Osteocyte (in vitro differentiated cells): ENCODE measurements at regions not wholly inside any gene's neighbourhood (a gene's known extent, or its start where the extent isn't known, plus 50 kb on each side); places are given as distances from the start of the nearest gene placed in this dataset.
"Not testable (repeated sequence)": the region's sequence is repeated elsewhere in the genome, so short reads cannot be mapped to it uniquely, and the experiment has no call there.

Source experiments
- DNase-seq: peaks from one replicate; pipeline ENCODE4 v3.0.0; 2021; ENCODE audit warnings: mixed read lengths; ENCODE audit not compliant: unreplicated experiment; ENCODE audit errors: extremely low spot score
- H3K27ac Mint-ChIP-seq: one replicate; pipeline ENCODE4 v1.8.0; 2021; ENCODE audit warnings: mild to moderate bottlenecking, mixed read lengths; ENCODE audit not compliant: unreplicated experiment
- H3K27me3 Mint-ChIP-seq: one replicate; pipeline ENCODE4 v1.8.0; 2021; ENCODE audit warnings: mixed read lengths; ENCODE audit not compliant: unreplicated experiment
- H3K36me3 Mint-ChIP-seq: one replicate; pipeline ENCODE4 v1.8.0; 2021; ENCODE audit warnings: mixed read lengths; ENCODE audit not compliant: unreplicated experiment
- H3K4me1 Mint-ChIP-seq: one replicate; pipeline ENCODE4 v1.8.0; 2021; ENCODE audit warnings: mixed read lengths; ENCODE audit not compliant: unreplicated experiment
- H3K4me3 Mint-ChIP-seq: one replicate; pipeline ENCODE4 v1.8.0; 2021; ENCODE audit warnings: mild to moderate bottlenecking, moderate library complexity, mixed read lengths; ENCODE audit not compliant: unreplicated experiment
- H3K9me3 Mint-ChIP-seq: one replicate; pipeline ENCODE4 v1.8.0; 2021; ENCODE audit warnings: mixed read lengths; ENCODE audit not compliant: unreplicated experiment
- TF ChIP-seq, protein P1 (sequence below): fragments of 200-600 bp; sonication (generic); IDR thresholded peaks from 2 replicates; pipeline ENCODE4 v1.5.0; 2021; ENCODE audit warnings: antibody characterized with exemption, mild to moderate bottlenecking, moderate library complexity

DNA sequence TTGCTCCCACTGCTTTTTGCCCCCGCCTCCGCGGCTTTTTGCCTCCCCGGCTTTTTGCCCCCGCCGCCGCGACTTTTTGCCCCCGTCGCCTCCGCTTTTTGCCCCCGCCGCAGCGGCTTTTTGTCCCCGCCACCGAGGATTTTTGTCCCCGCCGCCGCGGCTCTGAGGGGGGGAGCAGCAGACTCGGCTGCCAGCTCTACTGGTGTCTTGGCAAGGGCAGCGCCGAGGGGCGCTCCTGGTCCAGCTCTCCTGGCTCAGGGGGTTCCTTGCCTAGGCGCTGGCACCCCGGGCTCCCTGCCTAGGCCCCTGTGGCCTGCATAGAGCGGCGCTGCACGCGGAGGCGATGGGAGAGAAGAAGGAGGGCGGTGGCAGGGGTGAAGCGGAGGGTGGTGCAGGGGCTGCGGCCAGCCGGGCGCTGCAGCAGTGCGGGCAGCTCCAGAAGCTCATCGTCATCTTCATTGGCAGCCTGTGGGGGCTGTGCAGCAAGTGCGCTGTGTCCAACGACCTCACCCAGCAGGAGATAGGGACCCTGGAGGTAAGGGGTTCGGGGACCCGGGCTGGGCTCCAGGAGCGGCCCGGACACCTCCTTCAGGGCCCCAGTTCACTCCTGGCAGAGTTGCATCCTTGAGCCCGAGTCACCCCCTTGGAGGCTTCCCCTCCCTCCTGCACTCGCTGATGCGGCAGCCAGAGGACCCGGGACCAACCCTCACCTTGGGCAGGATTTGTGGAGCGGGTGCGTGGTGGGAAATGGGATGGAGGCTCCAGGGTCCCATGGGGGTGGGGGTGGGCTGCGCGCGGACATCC, 642.4 kb downstream of the GOLGA6L6 start:
- H3K9me3 Mint-ChIP-seq, result peaks cover 46% of the 10 kb centered on the region
- no peaks in the 10 kb centered on the region for H3K4me1 Mint-ChIP-seq
- TF ChIP-seq, protein P1, sequence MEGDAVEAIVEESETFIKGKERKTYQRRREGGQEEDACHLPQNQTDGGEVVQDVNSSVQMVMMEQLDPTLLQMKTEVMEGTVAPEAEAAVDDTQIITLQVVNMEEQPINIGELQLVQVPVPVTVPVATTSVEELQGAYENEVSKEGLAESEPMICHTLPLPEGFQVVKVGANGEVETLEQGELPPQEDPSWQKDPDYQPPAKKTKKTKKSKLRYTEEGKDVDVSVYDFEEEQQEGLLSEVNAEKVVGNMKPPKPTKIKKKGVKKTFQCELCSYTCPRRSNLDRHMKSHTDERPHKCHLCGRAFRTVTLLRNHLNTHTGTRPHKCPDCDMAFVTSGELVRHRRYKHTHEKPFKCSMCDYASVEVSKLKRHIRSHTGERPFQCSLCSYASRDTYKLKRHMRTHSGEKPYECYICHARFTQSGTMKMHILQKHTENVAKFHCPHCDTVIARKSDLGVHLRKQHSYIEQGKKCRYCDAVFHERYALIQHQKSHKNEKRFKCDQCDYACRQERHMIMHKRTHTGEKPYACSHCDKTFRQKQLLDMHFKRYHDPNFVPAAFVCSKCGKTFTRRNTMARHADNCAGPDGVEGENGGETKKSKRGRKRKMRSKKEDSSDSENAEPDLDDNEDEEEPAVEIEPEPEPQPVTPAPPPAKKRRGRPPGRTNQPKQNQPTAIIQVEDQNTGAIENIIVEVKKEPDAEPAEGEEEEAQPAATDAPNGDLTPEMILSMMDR, result no peak

DNA sequence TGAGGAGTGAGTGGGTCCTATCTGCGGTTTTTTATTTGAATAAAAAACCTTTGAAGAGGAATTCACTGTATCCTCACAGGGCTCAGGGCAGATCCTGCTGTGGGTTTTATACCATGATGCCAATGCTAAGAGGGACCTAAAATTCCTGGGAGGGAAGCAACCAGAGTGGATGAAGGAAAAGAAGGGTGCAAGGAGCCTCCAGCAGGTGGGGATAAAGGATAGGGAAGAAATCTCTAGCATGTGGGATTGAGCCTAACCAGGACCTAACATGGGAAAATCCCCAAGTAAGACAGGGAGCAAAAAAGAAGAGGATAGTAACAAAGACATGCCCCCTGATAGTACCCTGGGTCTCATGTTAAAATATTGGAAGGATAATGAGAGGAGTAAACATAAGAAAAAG, 652.8 kb downstream of the GOLGA6L6 start:
- H3K4me3 Mint-ChIP-seq, H3K36me3 Mint-ChIP-seq, H3K27ac Mint-ChIP-seq, DNase-seq, H3K27me3 Mint-ChIP-seq, H3K4me1 Mint-ChIP-seq: not testable (repeated sequence)
- peaks cover 36% of the 10 kb centered on the region for H3K9me3 Mint-ChIP-seq

More for the DNA sequence above, 642.4 kb downstream of the GOLGA6L6 start:
- H3K27me3 Mint-ChIP-seq, result no peaks in the 10 kb centered on the region
- H3K4me3 Mint-ChIP-seq, result no peak overlapping the region
- no peak for DNase-seq
- H3K36me3 Mint-ChIP-seq, result peaks cover 5% of the 10 kb centered on the region
- H3K27ac Mint-ChIP-seq, result no peak overlapping the region

DNA sequence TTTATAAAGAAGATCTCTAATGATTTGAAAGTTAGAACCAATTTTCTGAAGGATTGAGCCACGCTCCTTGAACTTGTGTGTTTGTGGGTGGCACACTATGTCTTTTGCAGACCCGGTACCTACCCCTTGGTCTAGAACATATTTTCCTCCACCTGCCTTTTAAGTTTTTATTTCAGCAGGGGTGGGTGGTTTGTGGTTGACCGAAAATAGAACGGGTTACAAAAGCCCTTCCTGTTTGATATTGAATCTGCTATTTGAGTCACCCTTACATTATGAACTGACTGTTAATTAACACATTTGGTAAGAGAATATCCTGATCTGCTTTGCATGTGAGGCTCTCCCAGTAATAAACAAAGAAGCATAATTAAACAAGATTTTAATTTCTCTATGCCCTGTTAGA, 697.5 kb downstream of the GOLGA6L6 start:
- H3K4me1 Mint-ChIP-seq, H3K36me3 Mint-ChIP-seq, H3K27ac Mint-ChIP-seq, H3K9me3 Mint-ChIP-seq, H3K27me3 Mint-ChIP-seq, H3K4me3 Mint-ChIP-seq, DNase-seq: not testable (repeated sequence)
